Spleen (tissue), 7 donors: ENCODE measurements at regions not wholly inside any gene's neighbourhood (a gene's known extent, or its start where the extent isn't known, plus 50 kb on each side); places are given as distances from the start of the nearest gene placed in this dataset.

Experiments
- POLR2A ChIP-seq, 3 donors: fragments of 450-650 bp; IDR thresholded peaks; one replicate each; pipeline ENCODE4 v1.5.1; 2017; ENCODE audit warnings: antibody characterized with exemption in 3 of 3, mild to moderate bottlenecking in 1 of 3
- POLR2AphosphoS5 ChIP-seq, 3 donors: sonication (generic); formaldehyde crosslinking; IDR thresholded peaks; one replicate each; pipeline ENCODE4 v1.5.1; 2017; ENCODE audit warnings: antibody characterized with exemption in 3 of 3
- TF ChIP-seq, protein P1 (sequence below), 11 experiments: fragments of 200-600 bp in 7 of 11; fragments of 450-650 bp in 4 of 11; sonication (generic) in 4 of 11; IDR thresholded peaks in 8 of 11; conservative IDR thresholded peaks in 3 of 11; 1 replicate in 7 of 11; 2 replicates in 4 of 11; pipeline versions ENCODE4 v1.4.0 to v1.8.0; 2016 to 2021; ENCODE audit warnings: antibody characterized with exemption in 11 of 11, inconsistent platforms in 4 of 11, mild to moderate bottlenecking in 1 of 11
- donor health status: DM: no; HTN: no; CAD: no; lungs with moderate emphysema.
- donor health status: DM: no; HTN: no; CAD: no.
- donor health status: DM: no; HTN: no; CAD: no.

- TF ChIP-seq, protein P1, sequence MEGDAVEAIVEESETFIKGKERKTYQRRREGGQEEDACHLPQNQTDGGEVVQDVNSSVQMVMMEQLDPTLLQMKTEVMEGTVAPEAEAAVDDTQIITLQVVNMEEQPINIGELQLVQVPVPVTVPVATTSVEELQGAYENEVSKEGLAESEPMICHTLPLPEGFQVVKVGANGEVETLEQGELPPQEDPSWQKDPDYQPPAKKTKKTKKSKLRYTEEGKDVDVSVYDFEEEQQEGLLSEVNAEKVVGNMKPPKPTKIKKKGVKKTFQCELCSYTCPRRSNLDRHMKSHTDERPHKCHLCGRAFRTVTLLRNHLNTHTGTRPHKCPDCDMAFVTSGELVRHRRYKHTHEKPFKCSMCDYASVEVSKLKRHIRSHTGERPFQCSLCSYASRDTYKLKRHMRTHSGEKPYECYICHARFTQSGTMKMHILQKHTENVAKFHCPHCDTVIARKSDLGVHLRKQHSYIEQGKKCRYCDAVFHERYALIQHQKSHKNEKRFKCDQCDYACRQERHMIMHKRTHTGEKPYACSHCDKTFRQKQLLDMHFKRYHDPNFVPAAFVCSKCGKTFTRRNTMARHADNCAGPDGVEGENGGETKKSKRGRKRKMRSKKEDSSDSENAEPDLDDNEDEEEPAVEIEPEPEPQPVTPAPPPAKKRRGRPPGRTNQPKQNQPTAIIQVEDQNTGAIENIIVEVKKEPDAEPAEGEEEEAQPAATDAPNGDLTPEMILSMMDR (IDR thresholded peaks at IDR 0.05 in 8 of 11, conservative IDR thresholded peaks at IDR 0.05 in 3 of 11): no peak
- no peak for TF ChIP-seq POLR2AphosphoS5 (IDR thresholded peaks at IDR 0.05)
- no peak for TF ChIP-seq POLR2A (IDR thresholded peaks at IDR 0.05)
Observed at GRCh38 chr21:41073558-41073957, 94.4 kb upstream of the BACE2 start.
